HEK293 (cell line): ENCODE measurements at regions not wholly inside any gene's neighbourhood (a gene's known extent, or its start where the extent isn't known, plus 50 kb on each side); places are given as distances from the start of the nearest gene placed in this dataset.

Source experiments
- CTCF ChIA-PET: fragments of 350-600 bp; formaldehyde crosslinking; extraction: SDS; loops from one replicate; lab custom pipeline; 2021; ENCODE audit warnings: antibody characterized with exemption; lab: Yijun Ruan, JAX
- POLR2A ChIA-PET: fragments of 300-600 bp; formaldehyde crosslinking; extraction: SDS; loops from one replicate; lab custom pipeline; 2020; ENCODE audit warnings: antibody characterized with exemption, inconsistent platforms; lab: Yijun Ruan, JAX
- H3K27ac ChIP-seq: fragments of 200-500 bp; sonication (Bioruptor generic); 2 replicates; pipeline ENCODE4 v1.5.1; 2014; ENCODE audit warnings: low read depth, low read length, control low read depth, inconsistent platforms; ENCODE audit errors: extremely low read depth
- H3K36me3 ChIP-seq, 2 experiments: fragments of 200-500 bp in 1 of 2; sonication (Bioruptor generic) in 1 of 2; 1 replicate in 1 of 2; 2 replicates in 1 of 2; pipeline ENCODE4 v1.5.1; 2014 to 2017; ENCODE audit warnings: inconsistent platforms in 2 of 2, low read length in 2 of 2; ENCODE audit not compliant: control insufficient read depth in 2 of 2, insufficient read depth in 1 of 2
- H3K4me1 ChIP-seq: fragments of 200-500 bp; sonication (Bioruptor generic); 2 replicates; pipeline ENCODE4 v1.5.1; 2014; ENCODE audit warnings: mild to moderate bottlenecking, low read length, inconsistent platforms; ENCODE audit not compliant: control insufficient read depth, insufficient read depth
- H3K4me3 ChIP-seq: 2 replicates; pipeline ENCODE4 v1.5.1; 2011; ENCODE audit warnings: low read depth, mild to moderate bottlenecking, control low read depth, low read length, moderate library complexity
- H3K9me3 ChIP-seq: fragments of 200-500 bp; sonication (Bioruptor generic); 2 replicates; pipeline ENCODE4 v1.5.1; 2014; ENCODE audit warnings: low read depth, low read length, inconsistent platforms; ENCODE audit not compliant: control insufficient read depth, insufficient read depth
- HOXA7 ChIP-seq: sonication (generic); formaldehyde crosslinking; IDR thresholded peaks from 2 replicates; pipeline ENCODE4 v1.8.1; 2022; ENCODE audit warnings: missing genetic modification reagents, borderline replicate concordance
- MZF1 ChIP-seq: fragments of 450-650 bp; formaldehyde crosslinking; IDR thresholded peaks from 2 replicates; pipeline ENCODE4 v1.5.1; 2017; ENCODE audit warnings: missing biosample characterization, missing genetic modification characterization, borderline replicate concordance
- ZBTB20 ChIP-seq: fragments of 450-650 bp; formaldehyde crosslinking; IDR thresholded peaks from 2 replicates; pipeline ENCODE4 v1.5.1; 2016; ENCODE audit warnings: missing biosample characterization, missing genetic modification characterization
- ZBTB7A ChIP-seq: fragments of 450-650 bp; formaldehyde crosslinking; IDR thresholded peaks from 2 replicates; pipeline ENCODE4 v1.5.1; 2016; ENCODE audit warnings: low read depth, missing biosample characterization, missing genetic modification characterization
- ZEB2 ChIP-seq: fragments of 450-650 bp; formaldehyde crosslinking; IDR thresholded peaks from 2 replicates; pipeline ENCODE4 v1.5.1; 2016; ENCODE audit warnings: missing biosample characterization, missing genetic modification characterization
- ZNF174 ChIP-seq: fragments of 450-650 bp; formaldehyde crosslinking; IDR thresholded peaks from 2 replicates; pipeline ENCODE4 v1.5.0; 2017; ENCODE audit warnings: missing biosample characterization, mild to moderate bottlenecking, missing genetic modification characterization
- ZNF184 ChIP-seq: fragments of 450-650 bp; IDR thresholded peaks from 2 replicates; pipeline ENCODE4 v1.5.1; 2018; ENCODE audit warnings: missing biosample characterization, mild to moderate bottlenecking, missing genetic modification characterization
- ZNF19 ChIP-seq: fragments of 450-650 bp; formaldehyde crosslinking; IDR thresholded peaks from 2 replicates; pipeline ENCODE4; 2016; ENCODE audit warnings: missing biosample characterization, missing genetic modification characterization, low read depth
- ZNF423 ChIP-seq: fragments of 450-650 bp; formaldehyde crosslinking; IDR thresholded peaks from 2 replicates; pipeline ENCODE4 v1.5.1; 2016; ENCODE audit warnings: missing biosample characterization, missing genetic modification characterization
- ZNF501 ChIP-seq: fragments of 450-650 bp; formaldehyde crosslinking; IDR thresholded peaks from 2 replicates; pipeline ENCODE4 v1.5.1; 2016; ENCODE audit warnings: missing biosample characterization, missing genetic modification characterization
- ZNF544 ChIP-seq: fragments of 450-650 bp; formaldehyde crosslinking; IDR thresholded peaks from 2 replicates; pipeline ENCODE4 v1.5.0; 2017; ENCODE audit warnings: missing biosample characterization, missing genetic modification characterization
- ZNF560 ChIP-seq: fragments of 450-650 bp; formaldehyde crosslinking; IDR thresholded peaks from 2 replicates; pipeline ENCODE4 v1.5.1; 2017; ENCODE audit warnings: missing biosample characterization, missing genetic modification characterization, borderline replicate concordance
- ZNF621 ChIP-seq: fragments of 450-650 bp; formaldehyde crosslinking; IDR thresholded peaks from 2 replicates; pipeline ENCODE4 v1.5.1; 2017; ENCODE audit warnings: missing biosample characterization, missing genetic modification characterization
- ZNF623 ChIP-seq: fragments of 450-650 bp; formaldehyde crosslinking; IDR thresholded peaks from 2 replicates; pipeline ENCODE4 v1.5.1; 2016; ENCODE audit warnings: missing biosample characterization, missing genetic modification characterization
- ZNF830 ChIP-seq: fragments of 450-650 bp; IDR thresholded peaks from 2 replicates; pipeline ENCODE4 v1.5.0; 2018; ENCODE audit warnings: missing biosample characterization, missing genetic modification characterization, low read depth, mild to moderate bottlenecking, moderate library complexity
- ZNF837 ChIP-seq: fragments of 450-650 bp; formaldehyde crosslinking; IDR thresholded peaks from 2 replicates; pipeline ENCODE4 v1.5.1; 2016; ENCODE audit warnings: missing biosample characterization, missing genetic modification characterization
- ZSCAN23 ChIP-seq: fragments of 450-650 bp; formaldehyde crosslinking; IDR thresholded peaks from 2 replicates; pipeline ENCODE4 v1.5.1; 2016; ENCODE audit warnings: missing biosample characterization, missing genetic modification characterization
- TF ChIP-seq, protein P1 (sequence below): fragments of 450-650 bp; formaldehyde crosslinking; IDR thresholded peaks from 2 replicates; pipeline ENCODE4 v1.5.1; 2016; ENCODE audit warnings: missing biosample characterization, missing genetic modification characterization
- TF ChIP-seq, protein P2 (sequence below): fragments of 450-650 bp; formaldehyde crosslinking; IDR thresholded peaks from 2 replicates; pipeline ENCODE4 v1.5.1; 2016; ENCODE audit warnings: missing biosample characterization, missing genetic modification characterization
- TF ChIP-seq, protein P3 (sequence below): fragments of 450-650 bp; formaldehyde crosslinking; IDR thresholded peaks from 2 replicates; pipeline ENCODE4 v1.5.1; 2016; ENCODE audit warnings: missing biosample characterization, missing genetic modification characterization
- TF ChIP-seq, protein P4 (sequence below): IDR thresholded peaks from 2 replicates; pipeline ENCODE4 v1.6.1; 2011; ENCODE audit warnings: mild to moderate bottlenecking, low read depth, low read length, borderline replicate concordance
- TF ChIP-seq, protein P5 (sequence below): fragments of 450-650 bp; formaldehyde crosslinking; IDR thresholded peaks from 2 replicates; pipeline ENCODE4 v1.5.1; 2016; ENCODE audit warnings: missing biosample characterization, missing genetic modification characterization
- TF ChIP-seq, protein P6 (sequence below): fragments of 450-650 bp; formaldehyde crosslinking; IDR thresholded peaks from 2 replicates; pipeline ENCODE4 v1.5.1; 2016; ENCODE audit warnings: missing biosample characterization, missing genetic modification characterization
- TF ChIP-seq, protein P7 (sequence below): fragments of 450-650 bp; formaldehyde crosslinking; IDR thresholded peaks from 2 replicates; pipeline ENCODE4 v1.5.1; 2016; ENCODE audit warnings: missing biosample characterization, missing genetic modification characterization

DNA sequence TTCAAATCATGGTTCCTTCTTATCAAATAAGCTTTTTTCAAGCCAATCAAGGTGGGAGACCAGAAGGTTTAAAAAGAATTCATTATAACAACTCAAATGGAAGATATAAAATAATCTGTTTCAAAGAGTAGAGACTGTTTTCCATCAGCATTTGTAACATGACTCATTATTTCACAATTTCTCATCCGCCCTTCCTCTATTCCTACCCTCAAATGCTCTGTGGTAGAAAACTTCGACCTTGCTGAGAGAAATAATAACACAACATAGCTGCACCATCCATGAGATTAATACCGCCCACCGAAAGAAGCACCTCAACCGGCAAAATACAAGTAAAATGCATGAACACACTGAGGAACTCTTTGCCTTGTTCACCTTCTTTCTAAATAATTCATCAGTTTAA, 2039.2 kb upstream of the CELF4 start (continued):
- TF ChIP-seq, protein P1, sequence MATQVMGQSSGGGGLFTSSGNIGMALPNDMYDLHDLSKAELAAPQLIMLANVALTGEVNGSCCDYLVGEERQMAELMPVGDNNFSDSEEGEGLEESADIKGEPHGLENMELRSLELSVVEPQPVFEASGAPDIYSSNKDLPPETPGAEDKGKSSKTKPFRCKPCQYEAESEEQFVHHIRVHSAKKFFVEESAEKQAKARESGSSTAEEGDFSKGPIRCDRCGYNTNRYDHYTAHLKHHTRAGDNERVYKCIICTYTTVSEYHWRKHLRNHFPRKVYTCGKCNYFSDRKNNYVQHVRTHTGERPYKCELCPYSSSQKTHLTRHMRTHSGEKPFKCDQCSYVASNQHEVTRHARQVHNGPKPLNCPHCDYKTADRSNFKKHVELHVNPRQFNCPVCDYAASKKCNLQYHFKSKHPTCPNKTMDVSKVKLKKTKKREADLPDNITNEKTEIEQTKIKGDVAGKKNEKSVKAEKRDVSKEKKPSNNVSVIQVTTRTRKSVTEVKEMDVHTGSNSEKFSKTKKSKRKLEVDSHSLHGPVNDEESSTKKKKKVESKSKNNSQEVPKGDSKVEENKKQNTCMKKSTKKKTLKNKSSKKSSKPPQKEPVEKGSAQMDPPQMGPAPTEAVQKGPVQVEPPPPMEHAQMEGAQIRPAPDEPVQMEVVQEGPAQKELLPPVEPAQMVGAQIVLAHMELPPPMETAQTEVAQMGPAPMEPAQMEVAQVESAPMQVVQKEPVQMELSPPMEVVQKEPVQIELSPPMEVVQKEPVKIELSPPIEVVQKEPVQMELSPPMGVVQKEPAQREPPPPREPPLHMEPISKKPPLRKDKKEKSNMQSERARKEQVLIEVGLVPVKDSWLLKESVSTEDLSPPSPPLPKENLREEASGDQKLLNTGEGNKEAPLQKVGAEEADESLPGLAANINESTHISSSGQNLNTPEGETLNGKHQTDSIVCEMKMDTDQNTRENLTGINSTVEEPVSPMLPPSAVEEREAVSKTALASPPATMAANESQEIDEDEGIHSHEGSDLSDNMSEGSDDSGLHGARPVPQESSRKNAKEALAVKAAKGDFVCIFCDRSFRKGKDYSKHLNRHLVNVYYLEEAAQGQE (tag by site-specific recombination): no peak
- TF ChIP-seq ZNF423 (tag by site-specific recombination) (no peak), ZNF174 (tag by site-specific recombination) (no peak), ZNF501 (tag by site-specific recombination) (no peak), ZBTB7A (tag by site-specific recombination) (no peak), ZEB2 (tag by site-specific recombination) (no peak), ZNF837 (tag by site-specific recombination) (no peak), ZNF19 (tag by site-specific recombination) (no peak), ZNF184 (tag by site-specific recombination) (no peak), HOXA7 (CRISPR knock-in tag) (no peak)
- TF ChIP-seq, protein P2, sequence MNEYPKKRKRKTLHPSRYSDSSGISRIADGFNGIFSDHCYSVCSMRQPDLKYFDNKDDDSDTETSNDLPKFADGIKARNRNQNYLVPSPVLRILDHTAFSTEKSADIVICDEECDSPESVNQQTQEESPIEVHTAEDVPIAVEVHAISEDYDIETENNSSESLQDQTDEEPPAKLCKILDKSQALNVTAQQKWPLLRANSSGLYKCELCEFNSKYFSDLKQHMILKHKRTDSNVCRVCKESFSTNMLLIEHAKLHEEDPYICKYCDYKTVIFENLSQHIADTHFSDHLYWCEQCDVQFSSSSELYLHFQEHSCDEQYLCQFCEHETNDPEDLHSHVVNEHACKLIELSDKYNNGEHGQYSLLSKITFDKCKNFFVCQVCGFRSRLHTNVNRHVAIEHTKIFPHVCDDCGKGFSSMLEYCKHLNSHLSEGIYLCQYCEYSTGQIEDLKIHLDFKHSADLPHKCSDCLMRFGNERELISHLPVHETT: no peak

DNA sequence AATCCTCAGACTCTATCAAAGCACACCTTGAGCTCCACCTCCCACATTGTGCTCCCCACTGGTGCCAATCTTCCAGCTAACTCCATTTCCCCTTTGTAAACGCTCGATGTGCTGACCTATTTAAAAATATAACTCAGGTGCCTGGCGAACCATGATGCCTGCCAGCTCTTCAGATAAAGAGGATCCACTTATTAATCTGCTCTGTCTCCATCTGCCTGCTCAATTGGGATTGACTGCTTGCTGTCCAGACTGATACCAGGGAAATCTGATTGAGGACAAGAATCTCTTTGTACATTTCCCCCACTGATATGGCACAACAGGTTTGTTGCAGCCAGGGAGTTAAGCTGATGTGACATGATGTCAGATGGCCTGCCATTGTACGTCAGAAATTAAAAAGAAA, 2036.5 kb upstream of the CELF4 start:
- ChIA-PET CTCF (no interaction called here), POLR2A (no interaction called here)
- Histone ChIP-seq H3K4me3 (no peak overlapping the region), H3K36me3 (no peaks in the 10 kb centered on the region), H3K9me3 (no peaks in the 10 kb centered on the region), H3K4me1 (no peaks in the 10 kb centered on the region), H3K27ac (no peak overlapping the region)
- TF ChIP-seq, protein P3, sequence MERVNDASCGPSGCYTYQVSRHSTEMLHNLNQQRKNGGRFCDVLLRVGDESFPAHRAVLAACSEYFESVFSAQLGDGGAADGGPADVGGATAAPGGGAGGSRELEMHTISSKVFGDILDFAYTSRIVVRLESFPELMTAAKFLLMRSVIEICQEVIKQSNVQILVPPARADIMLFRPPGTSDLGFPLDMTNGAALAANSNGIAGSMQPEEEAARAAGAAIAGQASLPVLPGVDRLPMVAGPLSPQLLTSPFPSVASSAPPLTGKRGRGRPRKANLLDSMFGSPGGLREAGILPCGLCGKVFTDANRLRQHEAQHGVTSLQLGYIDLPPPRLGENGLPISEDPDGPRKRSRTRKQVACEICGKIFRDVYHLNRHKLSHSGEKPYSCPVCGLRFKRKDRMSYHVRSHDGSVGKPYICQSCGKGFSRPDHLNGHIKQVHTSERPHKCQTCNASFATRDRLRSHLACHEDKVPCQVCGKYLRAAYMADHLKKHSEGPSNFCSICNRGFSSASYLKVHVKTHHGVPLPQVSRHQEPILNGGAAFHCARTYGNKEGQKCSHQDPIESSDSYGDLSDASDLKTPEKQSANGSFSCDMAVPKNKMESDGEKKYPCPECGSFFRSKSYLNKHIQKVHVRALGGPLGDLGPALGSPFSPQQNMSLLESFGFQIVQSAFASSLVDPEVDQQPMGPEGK (tag by site-specific recombination): no peak
- TF ChIP-seq, protein P4, sequence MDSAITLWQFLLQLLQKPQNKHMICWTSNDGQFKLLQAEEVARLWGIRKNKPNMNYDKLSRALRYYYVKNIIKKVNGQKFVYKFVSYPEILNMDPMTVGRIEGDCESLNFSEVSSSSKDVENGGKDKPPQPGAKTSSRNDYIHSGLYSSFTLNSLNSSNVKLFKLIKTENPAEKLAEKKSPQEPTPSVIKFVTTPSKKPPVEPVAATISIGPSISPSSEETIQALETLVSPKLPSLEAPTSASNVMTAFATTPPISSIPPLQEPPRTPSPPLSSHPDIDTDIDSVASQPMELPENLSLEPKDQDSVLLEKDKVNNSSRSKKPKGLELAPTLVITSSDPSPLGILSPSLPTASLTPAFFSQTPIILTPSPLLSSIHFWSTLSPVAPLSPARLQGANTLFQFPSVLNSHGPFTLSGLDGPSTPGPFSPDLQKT: no peak
- TF ChIP-seq, protein P5, sequence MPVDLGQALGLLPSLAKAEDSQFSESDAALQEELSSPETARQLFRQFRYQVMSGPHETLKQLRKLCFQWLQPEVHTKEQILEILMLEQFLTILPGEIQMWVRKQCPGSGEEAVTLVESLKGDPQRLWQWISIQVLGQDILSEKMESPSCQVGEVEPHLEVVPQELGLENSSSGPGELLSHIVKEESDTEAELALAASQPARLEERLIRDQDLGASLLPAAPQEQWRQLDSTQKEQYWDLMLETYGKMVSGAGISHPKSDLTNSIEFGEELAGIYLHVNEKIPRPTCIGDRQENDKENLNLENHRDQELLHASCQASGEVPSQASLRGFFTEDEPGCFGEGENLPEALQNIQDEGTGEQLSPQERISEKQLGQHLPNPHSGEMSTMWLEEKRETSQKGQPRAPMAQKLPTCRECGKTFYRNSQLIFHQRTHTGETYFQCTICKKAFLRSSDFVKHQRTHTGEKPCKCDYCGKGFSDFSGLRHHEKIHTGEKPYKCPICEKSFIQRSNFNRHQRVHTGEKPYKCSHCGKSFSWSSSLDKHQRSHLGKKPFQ: no peak
- TF ChIP-seq ZNF560 (tag by site-specific recombination): no peak
- TF ChIP-seq MZF1 (tag by site-specific recombination): no peak
- no peak for TF ChIP-seq ZNF621 (tag by site-specific recombination)
- no peak for TF ChIP-seq ZNF544 (tag by site-specific recombination)
- TF ChIP-seq ZBTB20 (tag by site-specific recombination): no peak
- TF ChIP-seq, protein P6, sequence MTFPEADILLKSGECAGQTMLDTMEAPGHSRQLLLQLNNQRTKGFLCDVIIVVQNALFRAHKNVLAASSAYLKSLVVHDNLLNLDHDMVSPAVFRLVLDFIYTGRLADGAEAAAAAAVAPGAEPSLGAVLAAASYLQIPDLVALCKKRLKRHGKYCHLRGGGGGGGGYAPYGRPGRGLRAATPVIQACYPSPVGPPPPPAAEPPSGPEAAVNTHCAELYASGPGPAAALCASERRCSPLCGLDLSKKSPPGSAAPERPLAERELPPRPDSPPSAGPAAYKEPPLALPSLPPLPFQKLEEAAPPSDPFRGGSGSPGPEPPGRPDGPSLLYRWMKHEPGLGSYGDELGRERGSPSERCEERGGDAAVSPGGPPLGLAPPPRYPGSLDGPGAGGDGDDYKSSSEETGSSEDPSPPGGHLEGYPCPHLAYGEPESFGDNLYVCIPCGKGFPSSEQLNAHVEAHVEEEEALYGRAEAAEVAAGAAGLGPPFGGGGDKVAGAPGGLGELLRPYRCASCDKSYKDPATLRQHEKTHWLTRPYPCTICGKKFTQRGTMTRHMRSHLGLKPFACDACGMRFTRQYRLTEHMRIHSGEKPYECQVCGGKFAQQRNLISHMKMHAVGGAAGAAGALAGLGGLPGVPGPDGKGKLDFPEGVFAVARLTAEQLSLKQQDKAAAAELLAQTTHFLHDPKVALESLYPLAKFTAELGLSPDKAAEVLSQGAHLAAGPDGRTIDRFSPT (tag by site-specific recombination): no peak
- TF ChIP-seq, protein P7, sequence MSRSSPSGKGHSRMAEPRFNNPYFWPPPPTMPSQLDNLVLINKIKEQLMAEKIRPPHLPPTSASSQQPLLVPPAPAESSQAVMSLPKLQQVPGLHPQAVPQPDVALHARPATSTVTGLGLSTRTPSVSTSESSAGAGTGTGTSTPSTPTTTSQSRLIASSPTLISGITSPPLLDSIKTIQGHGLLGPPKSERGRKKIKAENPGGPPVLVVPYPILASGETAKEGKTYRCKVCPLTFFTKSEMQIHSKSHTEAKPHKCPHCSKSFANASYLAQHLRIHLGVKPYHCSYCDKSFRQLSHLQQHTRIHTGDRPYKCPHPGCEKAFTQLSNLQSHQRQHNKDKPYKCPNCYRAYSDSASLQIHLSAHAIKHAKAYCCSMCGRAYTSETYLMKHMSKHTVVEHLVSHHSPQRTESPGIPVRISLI: no peak
- TF ChIP-seq ZNF623 (tag by site-specific recombination): no peak
- TF ChIP-seq ZNF830 (tag by site-specific recombination): no peak
- no peak for TF ChIP-seq ZEB2 (tag by site-specific recombination)
- TF ChIP-seq ZSCAN23 (tag by site-specific recombination): no peak
